ENCODE measurements at regions not wholly inside any gene's neighbourhood (a gene's known extent, or its start where the extent isn't known, plus 50 kb on each side); places are given as distances from the start of the nearest gene placed in this dataset.

DNA sequence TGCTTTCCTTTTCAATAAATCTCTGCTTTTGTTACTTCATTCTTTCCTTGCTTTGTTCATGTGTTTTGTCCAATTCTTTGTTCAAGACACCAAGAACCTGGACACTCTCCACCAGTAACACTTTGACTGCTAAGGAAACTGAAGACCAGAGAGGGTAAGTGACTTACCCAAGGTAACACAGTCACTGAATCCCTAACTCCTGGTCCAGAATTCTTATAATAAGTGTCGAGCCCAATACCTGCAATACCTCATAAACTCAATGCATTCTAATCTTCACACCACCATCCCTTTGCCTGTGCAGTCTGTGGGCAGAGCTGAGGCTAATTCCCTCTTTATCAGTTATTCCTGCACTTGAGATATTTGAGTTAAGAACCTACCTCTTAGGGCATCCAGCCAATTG, 237.8 kb downstream of the UACA start:
- DNase-seq (ENCODE audit: low spot score) = no peak

- DNase-seq (ENCODE audit: low spot score) = no peak
These were observed 238.9 kb downstream of the UACA start for GRCh38 chr15:70524470-70524869.

- DNase-seq (ENCODE audit: low spot score) = no peak
These were observed 239.7 kb downstream of the UACA start for GRCh38 chr15:70523616-70524015.

GRCh38 chr15:70523192-70523591, 240.2 kb downstream of the UACA start:
- no peak for DNase-seq (ENCODE audit: low spot score)

DNA sequence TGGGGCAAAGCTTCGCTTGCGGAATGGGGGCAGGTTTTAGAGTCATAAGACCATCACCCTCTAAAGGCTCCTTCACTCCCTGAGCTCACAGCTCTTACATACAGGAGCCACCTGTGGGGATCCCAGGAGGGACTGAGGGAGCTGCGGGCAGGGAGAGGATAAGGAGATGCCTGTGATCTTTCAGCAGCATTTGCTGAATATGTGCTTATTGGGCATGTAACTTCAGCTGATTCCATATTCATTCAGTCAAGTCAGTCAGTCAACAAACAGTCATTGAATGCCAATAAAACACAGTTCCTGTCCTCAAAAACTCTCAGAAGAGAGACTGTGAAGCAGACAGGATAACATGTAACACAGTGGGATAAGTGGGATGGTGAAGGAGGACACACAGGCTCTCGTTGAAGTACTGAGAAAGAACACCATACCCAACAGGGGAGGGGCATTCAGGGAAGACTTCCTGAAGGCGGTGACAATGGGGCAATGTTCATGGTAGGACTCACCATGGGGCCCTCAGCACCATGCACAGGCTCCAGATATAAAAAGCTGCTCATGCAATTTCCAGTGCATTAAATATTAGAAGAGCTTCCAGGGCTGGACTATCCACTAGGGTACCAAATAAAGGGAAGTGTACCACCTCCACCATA, 240.9 kb downstream of the UACA start:
- DNase-seq (ENCODE audit: low spot score) = no peak

DNA sequence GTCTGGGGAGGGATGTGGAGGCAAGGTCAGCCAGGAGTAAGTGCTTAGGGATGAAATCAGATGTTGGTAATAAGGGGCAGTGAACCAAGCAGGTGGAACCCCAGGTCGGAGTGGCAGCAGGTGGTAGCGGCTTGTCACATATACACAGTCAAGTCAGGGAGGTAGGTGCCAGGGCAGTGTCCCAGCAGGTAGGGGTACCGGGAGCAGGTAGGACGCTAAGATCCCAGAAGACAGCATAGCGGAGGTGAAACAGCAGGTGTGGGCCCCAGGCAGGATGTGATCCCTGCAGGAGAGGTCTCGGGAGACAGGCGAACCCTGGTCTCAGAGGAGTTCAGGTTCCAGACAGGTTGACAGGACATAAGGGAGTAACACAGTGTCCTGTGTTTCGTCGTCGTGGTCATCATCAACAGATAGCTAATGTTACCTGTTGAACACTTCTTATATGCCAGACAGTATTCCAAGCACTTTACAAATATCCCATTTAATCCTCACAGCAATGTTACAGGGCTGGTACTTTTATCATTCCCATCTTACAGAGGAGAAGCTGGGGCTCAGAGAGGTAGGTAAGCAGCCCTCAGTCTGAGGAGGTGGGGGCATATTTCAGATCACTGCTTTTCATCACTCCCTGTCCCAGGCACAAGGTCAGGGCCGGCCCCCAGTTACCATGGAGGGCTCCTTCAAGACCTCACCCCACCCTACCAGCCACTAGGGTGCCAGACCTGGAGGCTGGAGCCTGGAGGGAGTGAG, 241.6 kb downstream of the UACA start:
- no peak for DNase-seq (ENCODE audit: low spot score)

- no peak for DNase-seq (ENCODE audit: low spot score)
These were observed 243.7 kb downstream of the UACA start for GRCh38 chr15:70519616-70520015.

- DNase-seq (ENCODE audit: low spot score) = no peak
These were observed 244.4 kb downstream of the UACA start for GRCh38 chr15:70519004-70519365.

GRCh38 chr15:70518201-70519003, 245.0 kb downstream of the UACA start:
- DNase-seq (ENCODE audit: low spot score) = no peak

DNA sequence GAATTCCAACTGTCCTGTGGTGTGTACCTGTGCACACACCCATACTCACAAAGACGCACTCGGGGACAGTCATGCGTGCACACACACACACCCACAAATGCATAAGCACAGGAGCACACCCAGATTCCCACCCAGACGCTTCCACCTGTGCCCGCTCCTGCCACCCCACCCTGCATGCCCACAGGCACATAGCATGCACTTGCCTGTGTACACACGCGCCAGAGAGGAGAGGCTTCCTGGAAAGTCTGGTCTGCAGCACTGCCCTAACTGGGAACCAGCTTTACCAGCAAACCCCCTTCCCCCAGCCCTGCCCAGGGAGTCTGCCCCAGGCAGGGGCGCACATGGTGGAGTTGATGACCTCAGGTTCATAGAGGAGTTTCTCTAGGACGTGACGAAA, 246.2 kb downstream of the UACA start:
- no peak for DNase-seq (ENCODE audit: low spot score)

- no peak for DNase-seq (ENCODE audit: low spot score)
These were observed 246.8 kb downstream of the UACA start for GRCh38 chr15:70516408-70517193.

DNA sequence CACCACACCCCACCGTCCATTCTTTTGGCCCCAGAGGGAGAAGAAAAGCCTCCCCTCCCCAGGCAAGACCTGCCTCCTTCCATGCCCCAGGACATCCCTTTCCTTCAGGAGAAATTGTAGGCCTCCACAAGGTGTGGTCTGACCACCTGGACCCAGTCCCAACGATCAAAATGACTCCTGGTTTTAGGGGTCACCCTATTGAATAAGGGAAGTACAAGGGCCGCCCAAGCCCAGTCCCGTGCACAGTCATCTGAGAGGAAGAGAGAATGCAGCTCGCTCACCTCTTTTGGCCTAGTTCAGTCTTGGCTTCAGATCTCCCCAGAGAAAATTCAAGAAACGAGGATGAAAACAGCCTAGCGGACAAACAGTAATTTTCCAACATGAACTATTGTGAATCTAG, 249.1 kb downstream of the UACA start:
- no peak for DNase-seq (ENCODE audit: low spot score)

GRCh38 chr15:70513819-70514218, 249.5 kb downstream of the UACA start:
- no peak for DNase-seq (ENCODE audit: low spot score)

DNA sequence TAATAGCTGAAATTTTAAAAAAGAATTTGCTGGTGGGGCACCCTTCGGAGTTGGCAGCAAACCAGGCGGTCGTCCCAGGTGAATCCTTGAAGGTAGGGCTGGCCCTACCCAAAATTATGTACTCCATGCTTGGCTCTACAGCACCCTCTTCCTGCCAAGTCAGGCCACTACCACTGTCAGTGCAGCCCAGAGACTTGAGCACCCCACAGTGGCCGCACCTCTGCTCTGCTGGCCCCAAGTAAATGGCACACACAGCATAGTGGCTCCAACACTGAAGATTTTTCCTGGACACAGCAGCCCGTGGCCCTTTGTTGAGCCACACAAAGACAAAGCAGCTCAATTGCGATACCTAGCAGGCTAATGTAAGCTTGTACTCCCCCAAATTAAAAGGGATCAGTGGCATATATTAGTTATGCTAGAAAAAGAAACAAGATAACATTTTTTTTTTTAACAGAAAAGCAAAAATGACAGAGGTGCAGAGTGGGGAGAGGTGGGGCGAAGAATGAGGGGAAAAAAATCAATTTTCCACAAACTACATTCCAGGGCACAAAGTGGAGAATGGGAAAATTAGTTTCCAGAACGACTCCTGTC, 250.5 kb downstream of the UACA start:
- peak; percentile 84 for DNase-seq (ENCODE audit: low spot score)

- DNase-seq (ENCODE audit: low spot score) = peak; percentile 50
These were observed 251.3 kb downstream of the UACA start for GRCh38 chr15:70511972-70512587.

DNA sequence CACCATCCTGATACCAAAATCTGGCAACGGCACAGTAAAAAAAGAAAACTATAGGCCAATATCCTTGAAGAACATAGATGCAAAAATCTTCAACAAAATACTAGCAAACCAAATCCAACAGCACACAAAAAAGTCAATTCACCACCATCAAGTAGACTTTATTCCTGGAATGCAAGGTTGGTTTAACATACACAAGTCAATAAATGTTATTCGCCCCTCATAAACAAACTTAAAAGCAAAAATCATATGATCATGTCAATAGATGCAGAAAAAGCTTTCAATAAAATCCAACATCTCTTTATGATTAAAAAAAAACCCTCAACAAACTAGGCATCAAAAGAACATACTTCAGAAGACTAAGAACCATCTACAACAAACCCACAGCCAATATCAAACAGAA, 252.9 kb downstream of the UACA start:
- no peak for DNase-seq (ENCODE audit: low spot score)

DNA sequence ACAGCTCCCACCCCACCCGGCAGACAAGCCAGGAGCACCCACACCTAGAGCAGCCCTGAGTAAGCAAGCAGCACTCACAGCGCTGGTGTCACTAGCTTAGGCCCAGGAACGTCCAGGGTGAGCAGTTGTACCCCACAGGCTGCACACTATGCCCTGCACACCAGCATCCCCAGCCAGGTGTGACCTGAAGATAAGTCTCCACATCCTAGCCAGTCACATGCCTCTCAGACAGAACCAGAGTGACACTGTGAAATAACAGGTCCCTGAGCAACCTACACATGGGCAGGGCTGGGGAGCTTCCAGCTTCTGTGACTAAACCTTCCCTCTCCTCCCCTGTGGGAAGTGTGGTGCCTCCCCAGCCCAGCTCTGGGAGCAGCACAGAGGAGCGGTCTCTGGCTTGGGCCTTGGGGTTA, 253.6 kb downstream of the UACA start:
- DNase-seq (ENCODE audit: low spot score) = no peak

DNA sequence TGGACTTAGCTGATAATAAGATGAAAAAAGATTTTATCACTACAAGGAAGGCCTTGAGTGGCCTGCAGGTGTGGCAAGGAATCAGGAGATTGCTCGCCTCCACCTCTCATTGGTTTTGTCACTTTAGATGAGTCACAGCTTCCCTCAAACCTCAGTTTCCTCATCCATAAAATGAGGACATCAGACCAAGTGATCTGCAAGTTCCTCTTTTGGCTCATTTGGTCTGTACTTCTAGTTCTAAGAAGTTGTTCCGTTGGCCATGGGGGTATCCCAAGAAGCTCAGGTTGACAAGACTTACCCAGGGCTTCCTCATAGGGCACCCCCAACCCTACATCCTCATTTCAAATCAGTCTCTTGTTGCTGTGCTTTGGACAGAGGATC, 254.1 kb downstream of the UACA start:
- no peak for DNase-seq (ENCODE audit: low spot score)

DNA sequence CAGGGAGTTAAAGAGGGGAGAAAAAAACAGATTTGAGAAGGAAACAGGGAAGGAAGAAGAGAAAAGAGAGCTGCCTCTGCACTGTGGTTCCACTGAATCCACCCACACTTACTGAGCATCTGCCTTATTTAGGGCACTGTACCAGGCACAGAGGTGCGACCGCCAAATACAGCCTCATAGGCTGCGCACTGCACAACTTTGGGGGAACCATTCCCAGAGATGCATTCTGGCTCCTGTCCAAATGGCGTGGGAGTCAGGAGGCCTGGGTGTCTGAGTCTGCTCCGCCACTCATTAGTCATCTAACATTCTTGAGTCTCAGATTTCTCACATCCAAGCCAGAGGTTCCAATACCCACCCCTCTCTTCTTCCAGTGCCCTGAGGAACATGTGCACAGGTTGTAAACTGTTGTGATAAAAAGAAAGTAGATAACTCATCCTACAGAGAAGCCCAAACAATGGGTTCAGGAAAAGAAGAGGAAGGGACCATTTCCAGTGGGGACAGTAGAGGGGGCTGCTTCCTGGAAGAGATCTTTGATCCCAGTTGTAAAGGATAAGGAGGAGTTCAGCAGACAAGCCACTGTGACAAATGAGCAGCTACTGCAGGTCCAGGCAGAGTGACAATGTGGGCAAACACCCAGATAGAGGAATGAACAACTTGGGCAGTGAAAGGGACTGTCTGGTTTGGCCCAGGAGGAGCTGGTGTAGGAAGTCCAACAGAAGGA, 254.6 kb downstream of the UACA start:
- DNase-seq (ENCODE audit: low spot score) = no peak

DNA sequence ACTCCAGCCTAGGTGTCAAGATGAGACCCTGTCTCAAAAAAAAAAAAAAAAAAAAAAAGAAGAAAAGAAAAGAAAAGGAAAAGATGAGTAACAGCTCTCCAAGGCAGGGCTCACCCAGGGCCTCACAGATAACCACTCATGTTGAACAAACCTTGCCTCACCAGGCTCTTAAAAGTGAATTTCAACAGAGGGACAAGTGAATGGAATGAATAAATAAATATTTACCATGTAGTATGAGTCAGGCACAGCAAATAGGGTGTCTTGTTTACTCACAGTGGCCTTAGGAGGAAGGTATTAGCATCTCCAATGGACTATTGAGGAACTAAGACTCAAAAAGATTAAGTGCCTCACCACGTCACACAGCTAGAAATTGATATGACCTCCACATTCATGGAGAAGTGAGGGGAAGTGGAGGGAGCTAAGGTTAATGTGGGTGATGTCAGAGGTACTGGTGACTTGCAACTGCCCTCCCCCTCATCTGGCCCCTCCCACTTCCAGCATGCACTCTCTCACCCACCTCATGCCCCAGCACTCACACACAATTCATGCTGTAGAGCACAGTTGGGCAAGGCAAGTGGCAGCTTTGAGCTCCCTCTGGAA, 255.5 kb downstream of the UACA start:
- DNase-seq (ENCODE audit: low spot score) = peak; percentile 33

All from NAMALWA (cell line).